ENCODE measurements at regions not wholly inside any gene's neighbourhood (a gene's known extent, or its start where the extent isn't known, plus 50 kb on each side); places are given as distances from the start of the nearest gene placed in this dataset.
A peak's percentile ranks its signal among the peaks of the same experiment; 100 is the strongest.
"Not testable (repeated sequence)": the region's sequence is repeated elsewhere in the genome, so short reads cannot be mapped to it uniquely, and the experiment has no call there.

DNA sequence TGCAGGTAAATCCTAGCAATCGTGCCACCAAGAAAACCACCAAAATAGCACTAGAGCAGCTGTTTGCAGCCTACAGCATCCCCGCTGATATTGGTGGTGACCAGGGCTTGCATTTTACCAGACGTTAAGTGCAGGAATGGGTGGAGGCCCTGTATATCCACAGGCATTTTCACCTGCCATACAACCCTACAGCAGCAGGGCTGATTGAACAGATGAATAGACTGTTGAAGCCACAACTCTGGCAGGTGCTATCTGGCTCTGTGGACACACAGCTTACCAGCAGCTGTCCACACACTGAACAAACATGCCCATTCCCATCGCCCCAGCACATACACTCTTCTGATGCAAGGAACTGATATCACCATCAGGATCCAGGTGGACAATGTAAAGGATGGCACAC, 154.5 kb upstream of the APC start:
- ATAC-seq = no peak
- H3K27me3 ChIP-seq = no peaks in the 10 kb centered on the region
- DNase-seq = no peak
- H3K4me1 ChIP-seq = no peaks in the 10 kb centered on the region
- no peaks in the 10 kb centered on the region for H3K36me3 ChIP-seq
- no peak overlapping the region for H3K27ac ChIP-seq
- no peaks in the 10 kb centered on the region for H3K9me3 ChIP-seq
- H3K4me3 ChIP-seq = no peak overlapping the region
- TF ChIP-seq, protein P1, sequence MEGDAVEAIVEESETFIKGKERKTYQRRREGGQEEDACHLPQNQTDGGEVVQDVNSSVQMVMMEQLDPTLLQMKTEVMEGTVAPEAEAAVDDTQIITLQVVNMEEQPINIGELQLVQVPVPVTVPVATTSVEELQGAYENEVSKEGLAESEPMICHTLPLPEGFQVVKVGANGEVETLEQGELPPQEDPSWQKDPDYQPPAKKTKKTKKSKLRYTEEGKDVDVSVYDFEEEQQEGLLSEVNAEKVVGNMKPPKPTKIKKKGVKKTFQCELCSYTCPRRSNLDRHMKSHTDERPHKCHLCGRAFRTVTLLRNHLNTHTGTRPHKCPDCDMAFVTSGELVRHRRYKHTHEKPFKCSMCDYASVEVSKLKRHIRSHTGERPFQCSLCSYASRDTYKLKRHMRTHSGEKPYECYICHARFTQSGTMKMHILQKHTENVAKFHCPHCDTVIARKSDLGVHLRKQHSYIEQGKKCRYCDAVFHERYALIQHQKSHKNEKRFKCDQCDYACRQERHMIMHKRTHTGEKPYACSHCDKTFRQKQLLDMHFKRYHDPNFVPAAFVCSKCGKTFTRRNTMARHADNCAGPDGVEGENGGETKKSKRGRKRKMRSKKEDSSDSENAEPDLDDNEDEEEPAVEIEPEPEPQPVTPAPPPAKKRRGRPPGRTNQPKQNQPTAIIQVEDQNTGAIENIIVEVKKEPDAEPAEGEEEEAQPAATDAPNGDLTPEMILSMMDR (IDR thresholded peaks at IDR 0.05) = no peak
- intact Hi-C loops (cut with DNase I) = no loop called here

DNA sequence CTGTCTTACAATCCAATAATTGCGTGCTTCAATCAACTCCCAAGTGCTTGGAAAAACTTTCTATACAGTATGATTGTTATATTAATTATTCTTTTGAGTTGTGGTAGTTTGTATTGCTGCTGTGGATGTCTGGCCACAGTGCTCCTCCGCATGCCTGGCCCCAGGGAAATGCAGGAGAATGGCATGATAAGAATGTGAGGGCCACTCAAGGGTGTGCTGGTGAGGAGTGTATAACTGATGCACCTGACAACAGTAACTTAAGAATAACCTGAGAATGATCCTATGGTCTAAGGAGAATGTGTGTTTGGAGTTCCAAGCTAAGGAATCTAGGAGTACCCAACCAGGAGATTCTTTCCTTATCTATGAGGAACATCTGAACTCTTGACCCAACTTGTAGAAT, 152.9 kb upstream of the APC start:
- no peak for DNase-seq
- Histone ChIP-seq H3K27ac (no peak overlapping the region), H3K4me3 (no peak overlapping the region), H3K36me3 (no peaks in the 10 kb centered on the region), H3K9me3 (no peaks in the 10 kb centered on the region), H3K4me1 (no peaks in the 10 kb centered on the region), H3K27me3 (no peaks in the 10 kb centered on the region)
- TF ChIP-seq, protein P1 (IDR thresholded peaks at IDR 0.05) = no peak
- peak; percentile 84 for ATAC-seq
- intact Hi-C loops (cut with DNase I) = no loop called here

DNA sequence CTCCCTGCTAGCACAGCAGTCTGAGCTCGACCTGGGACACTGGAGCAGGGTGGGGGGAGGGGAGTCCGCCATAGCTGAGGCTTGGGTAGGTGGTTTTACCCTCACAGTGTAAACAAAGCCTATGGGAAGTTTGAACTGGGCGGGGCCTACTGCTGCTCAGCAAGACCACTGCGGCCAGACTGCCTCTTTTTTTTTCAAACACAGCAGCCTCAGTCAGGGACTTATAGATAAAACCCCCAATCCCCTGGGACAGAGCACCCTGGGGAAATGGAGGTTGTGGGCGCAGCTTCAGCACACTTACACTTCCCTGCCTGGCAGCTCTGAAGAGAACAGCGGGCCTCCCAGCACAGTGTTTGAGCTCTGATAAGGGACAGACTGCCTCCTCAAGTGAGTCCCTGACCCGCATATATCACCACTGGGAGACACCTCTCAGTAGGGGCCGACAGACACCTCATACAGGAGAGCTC, 151.1 kb upstream of the APC start:
- TF ChIP-seq, protein P1 (IDR thresholded peaks at IDR 0.05) = no peak
- Histone ChIP-seq H3K27me3 (no peaks in the 10 kb centered on the region), H3K27ac (no peak overlapping the region), H3K9me3 (no peaks in the 10 kb centered on the region), H3K36me3 (no peaks in the 10 kb centered on the region), H3K4me3 (no peak overlapping the region), H3K4me1 (no peaks in the 10 kb centered on the region)
- DNase-seq (no peak), ATAC-seq (no peak)
- intact Hi-C loops (cut with DNase I) = no loop called here

DNA sequence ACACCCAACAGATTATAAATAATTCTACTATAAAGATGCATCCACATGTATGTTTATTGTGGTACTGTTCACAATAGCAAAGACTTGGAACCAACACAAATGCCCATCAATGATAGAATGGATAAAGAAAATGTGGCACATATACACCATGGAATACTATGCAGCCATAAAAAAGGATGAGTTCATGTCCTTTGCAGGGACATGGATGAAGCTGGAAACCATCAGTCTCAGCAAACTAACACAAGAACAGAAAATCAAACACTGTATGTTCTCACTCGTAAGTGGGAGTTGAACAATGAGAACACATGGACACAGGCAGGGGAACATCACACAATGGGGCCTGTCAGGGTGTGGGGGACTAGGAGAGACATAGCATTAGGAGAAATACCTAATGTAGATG, 146.8 kb upstream of the APC start:
- H3K36me3 ChIP-seq; H3K27me3 ChIP-seq; ATAC-seq; H3K4me1 ChIP-seq; H3K27ac ChIP-seq; intact Hi-C loops (cut with DNase I); DNase-seq; H3K4me3 ChIP-seq; H3K9me3 ChIP-seq: not testable (repeated sequence)

DNA sequence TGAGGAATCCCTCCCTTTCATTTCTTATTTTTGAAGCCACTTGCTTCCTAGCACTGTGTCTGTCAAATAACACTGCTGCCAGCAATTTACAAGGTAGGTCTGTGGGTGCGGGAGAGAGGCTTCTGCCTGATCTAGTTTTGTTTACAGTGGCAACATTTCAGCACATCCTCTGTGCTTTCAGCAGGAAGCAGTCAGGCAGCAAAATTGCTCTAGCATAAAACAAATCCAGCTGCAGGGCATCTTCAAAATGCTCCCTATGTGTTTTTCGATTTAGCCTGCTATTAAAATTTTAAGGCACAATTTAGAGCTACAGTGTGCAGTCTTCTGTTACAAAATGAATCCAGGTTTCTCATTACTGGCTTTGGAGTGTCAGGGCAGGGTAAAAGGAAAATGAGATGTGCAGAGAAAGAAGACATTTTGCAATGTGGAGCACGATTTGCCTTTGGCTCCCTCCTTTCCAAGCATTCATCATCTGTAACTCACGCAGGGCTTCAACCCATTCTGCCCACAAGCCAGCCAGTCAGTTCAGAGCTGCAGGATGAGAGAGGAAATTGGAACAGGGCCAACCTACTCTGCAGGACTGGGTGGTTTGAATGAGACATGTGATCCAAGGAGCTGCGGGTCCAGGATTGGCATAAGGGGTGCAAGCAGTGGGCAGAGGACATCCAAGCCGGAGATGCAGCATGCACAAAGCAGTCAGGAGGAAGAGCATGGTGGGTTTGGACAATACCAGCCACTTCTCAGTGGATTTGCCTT, 143.4 kb upstream of the APC start:
- intact Hi-C loops (cut with DNase I) = no loop called here
- no peak for DNase-seq

More for the DNA sequence above, 143.4 kb upstream of the APC start:
- no peak overlapping the region for H3K27ac ChIP-seq
- H3K4me1 ChIP-seq = no peaks in the 10 kb centered on the region
- no peaks in the 10 kb centered on the region for H3K36me3 ChIP-seq
- H3K4me3 ChIP-seq = no peak overlapping the region
- no peaks in the 10 kb centered on the region for H3K9me3 ChIP-seq
- ATAC-seq = no peak
- TF ChIP-seq, protein P1 (IDR thresholded peaks at IDR 0.05) = no peak
- no peaks in the 10 kb centered on the region for H3K27me3 ChIP-seq

Data from left lung (tissue), 4 donors.